NB4 (cell line): ENCODE measurements at regions not wholly inside any gene's neighbourhood (a gene's known extent, or its start where the extent isn't known, plus 50 kb on each side); places are given as distances from the start of the nearest gene placed in this dataset.

Experiments used
- CTCF ChIP-seq: IDR thresholded peaks from one replicate; pipeline ENCODE4 v1.5.1; 2012; ENCODE audit warnings: low read depth, low read length
- MYC ChIP-seq: IDR thresholded peaks from 2 replicates; pipeline ENCODE4 v1.6.1; 2011; ENCODE audit warnings: low read depth, low read length
- POLR2A ChIP-seq: IDR thresholded peaks from 2 replicates; pipeline ENCODE4 v1.6.1; 2011; ENCODE audit warnings: mild to moderate bottlenecking; ENCODE audit not compliant: insufficient read length; ENCODE audit errors: extremely low read depth
- TF ChIP-seq, protein P1 (sequence below): IDR thresholded peaks from 2 replicates; pipeline ENCODE4 v1.6.1; 2011; ENCODE audit warnings: low read depth, low read length

DNA sequence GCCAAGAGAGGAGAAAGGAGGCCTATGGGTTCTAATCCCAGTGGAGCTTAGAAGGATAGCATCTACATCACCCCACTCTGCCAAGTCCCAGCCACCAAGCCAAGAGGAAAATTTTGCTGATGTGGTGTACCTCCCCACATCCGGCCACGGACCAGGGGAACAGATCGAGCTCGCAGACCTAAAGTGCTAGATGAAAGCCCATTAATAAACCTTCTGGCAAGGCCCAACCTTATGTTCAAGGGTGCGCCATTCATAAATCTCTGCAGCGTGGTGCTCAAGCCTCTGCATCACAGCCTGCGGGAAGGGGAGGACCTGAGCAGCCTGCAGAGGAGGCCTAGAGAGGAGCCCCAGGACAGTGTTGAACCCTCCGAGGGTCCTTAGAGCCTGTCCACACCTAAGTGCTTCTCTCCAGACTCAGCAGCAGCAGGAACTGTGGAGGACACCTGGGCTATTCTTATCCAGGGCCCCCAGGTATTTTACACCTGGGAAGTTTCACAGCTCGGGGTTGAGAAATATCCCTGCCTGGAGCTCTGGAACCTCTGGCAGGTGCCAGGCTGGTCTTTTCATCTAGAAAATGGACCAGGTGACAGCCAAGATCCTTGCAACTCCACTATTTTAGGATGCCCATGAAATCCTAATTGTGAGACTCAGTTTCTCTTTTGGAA lies 68.0 kb downstream of the MRPL46 start:
- TF ChIP-seq POLR2A (no peak), CTCF (no peak), MYC (no peak)
- TF ChIP-seq, protein P1, sequence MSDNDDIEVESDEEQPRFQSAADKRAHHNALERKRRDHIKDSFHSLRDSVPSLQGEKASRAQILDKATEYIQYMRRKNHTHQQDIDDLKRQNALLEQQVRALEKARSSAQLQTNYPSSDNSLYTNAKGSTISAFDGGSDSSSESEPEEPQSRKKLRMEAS = no peak
